Keratinocyte (primary cell): ENCODE measurements at regions not wholly inside any gene's neighbourhood (a gene's known extent, or its start where the extent isn't known, plus 50 kb on each side); places are given as distances from the start of the nearest gene placed in this dataset.

Experiments used
- CTCF ChIP-seq, 3 experiments: IDR thresholded peaks in 1 of 3; conservative IDR thresholded peaks in 1 of 3; optimal IDR thresholded peaks in 1 of 3; 2 replicates in 2 of 3; 3 replicates in 1 of 3; pipeline versions ENCODE3 to v1.5.1; 2011; ENCODE audit warnings: low read length in 3 of 3, mild to moderate bottlenecking in 3 of 3, moderate library complexity in 2 of 3, control low read depth in 1 of 3, inconsistent platforms in 1 of 3; ENCODE audit not compliant: insufficient read depth in 2 of 3; ENCODE audit errors: extremely low read depth in 1 of 3
- EZH2 ChIP-seq: IDR thresholded peaks from one replicate; pipeline ENCODE4 v1.6.1; 2012; ENCODE audit warnings: inconsistent platforms, mild to moderate bottlenecking, low read length, moderate library complexity

DNA sequence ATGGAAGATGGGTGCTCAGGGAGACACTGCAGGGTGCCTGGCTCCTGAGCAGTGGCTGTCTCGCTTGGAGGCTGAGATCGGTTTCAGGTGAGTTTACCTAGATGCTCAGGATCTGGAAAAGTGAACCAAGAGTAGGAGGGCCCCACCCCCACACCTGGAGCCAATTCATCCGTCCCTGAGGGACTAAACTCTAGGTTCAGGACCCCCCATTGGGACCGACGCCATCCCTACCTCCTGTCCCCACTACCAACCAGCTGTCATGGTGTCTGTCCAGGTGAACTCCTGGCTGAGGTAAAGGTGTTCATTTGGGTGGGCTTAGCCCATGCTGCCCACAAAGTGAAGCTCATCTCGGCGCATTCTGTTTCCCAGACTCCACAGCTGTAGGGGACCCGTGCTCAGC is 174.6 kb upstream of the PLPP4 start:
- TF ChIP-seq CTCF (optimal IDR thresholded peaks at IDR 0.05 in 1 of 3, IDR thresholded peaks at IDR 0.05 in 1 of 3, conservative IDR thresholded peaks at IDR 0.05 in 1 of 3; ENCODE audit: extremely low read depth in 1 of 3, insufficient read depth in 2 of 3, low read length in 3 of 3) (no peak), EZH2 (no peak)
